ENCODE measurements at regions not wholly inside any gene's neighbourhood (a gene's known extent, or its start where the extent isn't known, plus 50 kb on each side); places are given as distances from the start of the nearest gene placed in this dataset.

DNA sequence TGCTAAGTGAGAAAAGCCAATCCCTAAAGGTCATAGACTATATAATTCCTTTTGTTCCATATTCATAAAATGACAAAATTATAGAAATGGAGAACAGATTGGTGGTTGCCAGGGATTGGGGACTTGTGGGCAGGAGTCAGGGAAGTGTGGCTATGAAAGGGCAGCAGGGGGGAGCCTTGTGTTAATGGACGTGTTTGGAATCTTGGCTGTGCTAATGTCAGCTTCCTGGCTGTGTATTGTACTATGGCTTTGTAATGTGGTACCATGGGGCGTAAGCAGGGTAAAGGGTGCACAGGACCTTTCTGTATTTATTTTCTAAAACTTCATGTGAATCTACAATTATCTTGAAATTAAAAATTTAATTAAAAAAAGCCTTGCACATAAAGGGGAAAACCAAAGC is 248.5 kb downstream of the UQCRFS1 start:
- 43 to 50% methylated on average over 1 of the region's 2 CpGs for WGBS, 2 experiments (ENCODE audit: insufficient coverage in 2 of 2)
- Histone ChIP-seq H3K9me3 (ENCODE audit: control insufficient read depth, low read length) (no peaks in the 10 kb centered on the region), H3K27ac (ENCODE audit: low read depth, low read length, severe bottlenecking) (no peak overlapping the region), H3K36me3 (ENCODE audit: control insufficient read depth, insufficient read depth, low read length) (no peaks in the 10 kb centered on the region), H3K4me3 (ENCODE audit: extremely low read depth, insufficient read depth, low read length, poor library complexity, severe bottlenecking) (no peak overlapping the region), H3K4me1 (ENCODE audit: control insufficient read depth, insufficient read depth, low read length, poor library complexity, severe bottlenecking) (no peaks in the 10 kb centered on the region)

DNA sequence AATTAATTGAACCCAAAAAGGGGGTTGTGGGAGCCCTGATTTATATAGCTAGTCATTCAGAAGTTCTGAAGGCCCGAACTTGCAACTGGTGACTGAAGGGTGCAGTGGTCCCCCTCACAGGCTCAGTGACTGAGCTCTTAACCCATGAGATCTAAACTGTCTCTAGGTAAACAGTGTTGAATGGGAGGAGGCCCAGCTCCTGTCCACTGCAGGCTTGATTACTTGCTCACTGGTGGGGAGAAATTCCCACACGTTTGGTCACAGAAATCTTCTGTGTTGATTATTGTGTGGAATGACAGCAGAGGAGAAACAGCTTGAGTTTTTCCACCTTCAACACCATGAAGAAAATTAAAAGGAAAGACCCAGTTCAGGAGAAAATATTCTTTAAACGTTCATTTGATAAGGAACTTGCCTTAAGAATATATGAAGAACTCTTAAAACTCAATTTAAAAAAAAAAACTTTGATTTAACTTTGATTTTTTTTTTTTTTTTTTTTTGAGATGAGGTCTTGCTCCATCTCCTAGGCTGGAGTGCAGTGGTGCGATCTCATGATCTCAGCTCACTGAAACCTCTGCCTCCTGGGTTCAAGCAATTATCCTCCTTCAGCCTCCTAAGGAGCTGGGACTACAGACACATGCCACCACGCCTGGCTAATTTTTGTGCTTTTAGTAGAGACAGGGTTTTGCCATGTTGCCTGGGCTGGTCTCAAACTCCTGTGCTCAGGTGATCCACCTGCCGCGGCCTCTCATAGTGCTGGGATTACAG is 249.3 kb downstream of the UQCRFS1 start:
- Histone ChIP-seq H3K27ac (ENCODE audit: low read depth, low read length, severe bottlenecking) (no peak overlapping the region), H3K36me3 (ENCODE audit: control insufficient read depth, insufficient read depth, low read length) (no peaks in the 10 kb centered on the region), H3K4me3 (ENCODE audit: extremely low read depth, insufficient read depth, low read length, poor library complexity, severe bottlenecking) (no peak overlapping the region), H3K9me3 (ENCODE audit: control insufficient read depth, low read length) (no peaks in the 10 kb centered on the region), H3K4me1 (ENCODE audit: control insufficient read depth, insufficient read depth, low read length, poor library complexity, severe bottlenecking) (no peaks in the 10 kb centered on the region)
- 92 to 95% methylated on average over 2 of the region's 7 CpGs for WGBS, 2 experiments (ENCODE audit: insufficient coverage in 2 of 2)

DNA sequence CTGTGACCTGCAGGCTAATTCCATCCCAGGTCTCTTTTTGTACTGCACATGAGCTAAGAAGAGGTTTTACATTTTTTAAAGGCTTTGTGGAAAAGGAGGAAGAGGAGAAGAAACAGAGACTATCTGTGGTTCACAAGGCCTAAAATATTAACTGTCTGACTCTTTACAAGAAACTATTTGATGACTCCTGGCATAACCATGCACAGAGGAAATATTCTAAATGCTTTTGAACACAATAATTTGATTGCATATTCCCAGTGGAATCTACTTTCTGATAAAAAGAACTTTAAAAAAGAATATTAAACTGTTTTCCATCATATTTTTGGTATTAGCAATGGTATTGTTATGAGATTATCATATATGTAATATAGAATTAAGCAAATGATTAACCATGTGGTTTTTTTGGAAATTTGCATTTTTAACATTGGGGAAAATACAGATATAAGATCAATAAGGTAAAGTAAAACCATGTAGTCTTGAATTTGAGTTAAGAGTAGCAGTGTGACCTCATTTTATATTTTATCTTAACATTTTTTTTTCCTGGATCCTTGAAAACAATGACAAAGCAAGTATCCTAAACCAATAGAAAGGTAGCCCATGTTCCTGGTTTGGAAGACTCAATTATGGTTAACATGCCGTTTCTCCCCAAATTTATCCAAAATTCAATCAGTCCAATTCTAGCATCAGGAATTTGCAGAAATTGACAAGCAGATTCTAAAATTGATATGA is 251.0 kb downstream of the UQCRFS1 start:
- no peak overlapping the region for H3K27ac ChIP-seq (ENCODE audit: low read depth, low read length, severe bottlenecking)
- no CpG with 5 or more reads among the region's 1 CpG for WGBS, 2 experiments (ENCODE audit: insufficient coverage in 2 of 2)
- H3K4me3 ChIP-seq (ENCODE audit: extremely low read depth, insufficient read depth, low read length, poor library complexity, severe bottlenecking), result no peak overlapping the region
- H3K9me3 ChIP-seq (ENCODE audit: control insufficient read depth, low read length), result no peaks in the 10 kb centered on the region
- H3K36me3 ChIP-seq (ENCODE audit: control insufficient read depth, insufficient read depth, low read length), result no peaks in the 10 kb centered on the region
- H3K4me1 ChIP-seq (ENCODE audit: control insufficient read depth, insufficient read depth, low read length, poor library complexity, severe bottlenecking), result no peaks in the 10 kb centered on the region

DNA sequence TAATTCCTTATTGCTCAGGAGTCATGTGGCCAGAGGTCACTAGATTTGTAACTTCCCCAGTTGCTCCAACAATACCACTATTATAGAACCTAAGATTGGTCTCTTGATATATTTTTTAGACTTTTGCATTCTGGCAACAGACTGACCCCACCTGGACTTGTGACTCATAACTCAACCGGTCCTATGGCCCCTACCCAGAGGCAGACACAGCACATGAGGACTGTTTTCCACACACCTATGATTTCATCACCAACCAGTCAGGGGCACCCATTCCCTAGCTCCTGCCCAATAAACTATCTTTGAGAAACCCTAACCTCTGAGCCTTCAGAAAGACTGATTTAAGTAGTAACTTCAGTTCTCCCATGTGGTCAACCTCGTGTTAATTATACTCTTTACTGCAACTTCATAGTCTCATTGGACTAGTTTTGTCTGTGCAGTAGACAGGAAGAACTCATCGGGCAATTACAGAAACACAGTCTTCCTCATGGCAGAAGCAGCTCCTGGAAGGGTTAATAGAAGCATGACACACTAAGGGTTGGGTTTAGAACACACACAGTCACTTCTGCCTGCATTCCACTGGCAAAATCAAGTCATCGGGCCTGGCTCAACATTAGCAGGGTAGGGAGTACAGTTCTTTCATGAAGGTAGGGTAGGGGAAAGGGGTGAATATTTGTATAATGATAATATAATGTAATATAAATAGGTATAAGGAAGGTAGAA is 251.8 kb downstream of the UQCRFS1 start:
- no peaks in the 10 kb centered on the region for H3K9me3 ChIP-seq (ENCODE audit: control insufficient read depth, low read length)
- WGBS, 2 experiments (ENCODE audit: insufficient coverage in 2 of 2), result 75 to 100% methylated on average over 2 of the region's 4 CpGs
- no peaks in the 10 kb centered on the region for H3K4me1 ChIP-seq (ENCODE audit: control insufficient read depth, insufficient read depth, low read length, poor library complexity, severe bottlenecking)
- H3K36me3 ChIP-seq (ENCODE audit: control insufficient read depth, insufficient read depth, low read length), result no peaks in the 10 kb centered on the region
- H3K27ac ChIP-seq (ENCODE audit: low read depth, low read length, severe bottlenecking), result no peak overlapping the region
- no peak overlapping the region for H3K4me3 ChIP-seq (ENCODE audit: extremely low read depth, insufficient read depth, low read length, poor library complexity, severe bottlenecking)

DNA sequence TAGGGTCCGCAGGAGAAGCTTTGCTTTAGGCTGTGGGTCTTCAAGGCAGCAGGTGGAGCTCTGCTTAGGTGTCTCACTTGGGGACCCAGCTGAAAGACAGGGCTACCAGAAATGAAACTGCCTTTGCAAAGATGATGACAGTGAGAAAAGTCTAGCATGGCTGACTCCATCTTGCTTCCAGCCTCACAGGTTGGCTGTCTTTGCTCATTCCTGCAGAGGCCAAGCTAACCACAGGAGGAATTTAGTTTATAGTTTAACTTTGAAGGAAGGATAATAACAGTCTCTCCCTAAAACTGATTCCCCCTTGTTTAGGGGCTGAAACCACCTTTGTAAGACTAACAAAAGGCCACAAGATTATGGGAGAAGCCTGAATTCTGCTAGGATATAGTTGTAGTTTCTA is 252.4 kb downstream of the UQCRFS1 start:
- Histone ChIP-seq H3K4me3 (ENCODE audit: extremely low read depth, insufficient read depth, low read length, poor library complexity, severe bottlenecking) (no peak overlapping the region), H3K9me3 (ENCODE audit: control insufficient read depth, low read length) (no peaks in the 10 kb centered on the region), H3K36me3 (ENCODE audit: control insufficient read depth, insufficient read depth, low read length) (no peaks in the 10 kb centered on the region), H3K4me1 (ENCODE audit: control insufficient read depth, insufficient read depth, low read length, poor library complexity, severe bottlenecking) (no peaks in the 10 kb centered on the region), H3K27ac (ENCODE audit: low read depth, low read length, severe bottlenecking) (no peak overlapping the region)
- WGBS, 2 experiments (ENCODE audit: insufficient coverage in 2 of 2), result no CpG with 5 or more reads among the region's 1 CpG

DNA sequence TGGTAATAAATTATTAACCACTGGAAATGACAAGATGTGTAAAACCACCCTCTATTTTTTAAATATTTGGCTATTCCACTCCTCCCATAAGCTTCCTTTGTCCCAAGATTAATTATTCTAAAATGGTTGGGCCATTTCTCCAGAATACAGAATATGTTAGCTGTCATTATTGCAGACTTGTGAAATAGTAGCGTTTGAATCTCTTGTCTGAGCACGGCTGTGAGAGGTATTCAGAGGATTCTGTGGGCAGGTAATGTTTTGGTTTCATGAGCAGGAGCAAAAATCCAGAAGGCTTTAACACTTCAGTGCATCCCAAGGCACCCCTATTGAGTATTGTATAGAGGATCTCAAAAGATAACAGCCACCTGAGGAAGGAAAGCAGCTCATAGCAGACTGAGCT is 256.0 kb downstream of the UQCRFS1 start:
- H3K9me3 ChIP-seq (ENCODE audit: control insufficient read depth, low read length), result no peaks in the 10 kb centered on the region
- no peak overlapping the region for H3K27ac ChIP-seq (ENCODE audit: low read depth, low read length, severe bottlenecking)
- 94% methylated on average over 2 of the region's 2 CpGs for WGBS, 2 experiments (ENCODE audit: insufficient coverage in 2 of 2)
- H3K4me3 ChIP-seq (ENCODE audit: extremely low read depth, insufficient read depth, low read length, poor library complexity, severe bottlenecking), result no peak overlapping the region
- no peaks in the 10 kb centered on the region for H3K36me3 ChIP-seq (ENCODE audit: control insufficient read depth, insufficient read depth, low read length)
- H3K4me1 ChIP-seq (ENCODE audit: control insufficient read depth, insufficient read depth, low read length, poor library complexity, severe bottlenecking), result no peaks in the 10 kb centered on the region

DNA sequence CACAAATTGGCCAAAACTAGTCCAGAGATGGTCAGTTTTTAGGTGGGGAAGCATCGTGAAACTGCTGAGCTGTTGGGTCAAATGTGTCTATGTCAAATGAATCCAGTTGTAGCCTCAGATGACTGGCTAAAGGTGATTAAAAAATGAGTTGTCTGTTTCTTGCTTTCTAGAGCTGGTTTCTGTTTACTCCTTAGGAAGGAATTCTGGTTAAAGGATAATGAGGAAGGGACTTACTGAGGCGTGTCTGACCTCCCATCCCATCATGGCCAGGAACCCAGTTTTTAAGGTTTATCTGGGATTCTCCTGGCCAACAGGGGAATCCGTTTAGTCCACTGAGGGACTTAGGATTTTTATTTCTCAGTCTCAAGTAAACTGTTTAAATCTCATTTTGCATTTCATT is 256.5 kb downstream of the UQCRFS1 start:
- 71 to 92% methylated on average over 1 to 2 of the region's 3 CpGs for WGBS, 2 experiments (ENCODE audit: insufficient coverage in 2 of 2)
- Histone ChIP-seq H3K4me1 (ENCODE audit: control insufficient read depth, insufficient read depth, low read length, poor library complexity, severe bottlenecking) (no peaks in the 10 kb centered on the region), H3K27ac (ENCODE audit: low read depth, low read length, severe bottlenecking) (no peak overlapping the region), H3K4me3 (ENCODE audit: extremely low read depth, insufficient read depth, low read length, poor library complexity, severe bottlenecking) (no peak overlapping the region), H3K36me3 (ENCODE audit: control insufficient read depth, insufficient read depth, low read length) (no peaks in the 10 kb centered on the region), H3K9me3 (ENCODE audit: control insufficient read depth, low read length) (no peaks in the 10 kb centered on the region)

DNA sequence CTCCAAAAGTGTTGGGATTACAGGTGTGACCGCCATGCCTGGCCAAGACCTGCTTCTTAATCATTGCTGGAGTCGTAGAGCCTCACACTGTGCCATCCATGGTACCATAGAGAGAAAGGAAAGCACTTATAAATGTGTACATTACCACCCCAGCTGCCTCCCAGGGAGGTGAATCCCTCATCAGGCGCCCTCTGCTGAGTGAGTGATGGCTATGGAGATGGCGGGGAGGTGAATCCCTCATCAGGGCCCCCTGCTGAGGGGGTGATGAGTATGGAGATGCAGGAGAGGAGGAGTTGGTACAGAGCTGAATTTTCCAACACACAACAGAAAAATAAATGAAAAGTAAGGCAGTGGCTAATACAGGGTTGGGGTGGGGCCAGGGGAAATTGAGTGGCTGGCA is 263.4 kb downstream of the UQCRFS1 start:
- Histone ChIP-seq H3K27ac (ENCODE audit: low read depth, low read length, severe bottlenecking) (no peak overlapping the region), H3K4me1 (ENCODE audit: control insufficient read depth, insufficient read depth, low read length, poor library complexity, severe bottlenecking) (no peaks in the 10 kb centered on the region), H3K9me3 (ENCODE audit: control insufficient read depth, low read length) (no peaks in the 10 kb centered on the region), H3K4me3 (ENCODE audit: extremely low read depth, insufficient read depth, low read length, poor library complexity, severe bottlenecking) (no peak overlapping the region), H3K36me3 (ENCODE audit: control insufficient read depth, insufficient read depth, low read length) (no peaks in the 10 kb centered on the region)
- WGBS, 2 experiments (ENCODE audit: insufficient coverage in 2 of 2), result 79 to 100% methylated on average over 1 to 2 of the region's 4 CpGs

DNA sequence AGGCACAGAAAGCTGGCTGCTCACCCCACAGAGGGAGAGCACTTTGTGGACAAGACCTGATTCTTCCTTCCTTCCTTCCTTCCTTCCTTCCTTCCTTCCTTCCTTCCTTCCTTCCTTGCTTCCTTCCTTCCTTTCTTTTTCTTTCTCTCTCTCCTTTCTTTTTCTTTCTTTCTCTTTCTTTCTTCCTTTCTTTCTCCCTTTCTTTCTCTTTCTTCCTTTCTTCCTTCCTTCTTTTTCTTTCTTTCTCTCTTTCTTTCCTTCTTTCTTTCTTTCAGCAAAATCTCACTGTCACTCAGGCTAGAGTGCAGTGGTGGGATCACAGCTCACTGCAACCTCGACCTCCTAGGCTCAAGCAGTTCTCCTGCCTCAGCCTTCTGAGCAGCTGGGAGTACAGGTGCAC is 263.9 kb downstream of the UQCRFS1 start:
- no peaks in the 10 kb centered on the region for H3K9me3 ChIP-seq (ENCODE audit: control insufficient read depth, low read length)
- no peak overlapping the region for H3K27ac ChIP-seq (ENCODE audit: low read depth, low read length, severe bottlenecking)
- H3K4me1 ChIP-seq (ENCODE audit: control insufficient read depth, insufficient read depth, low read length, poor library complexity, severe bottlenecking), result no peaks in the 10 kb centered on the region
- H3K4me3 ChIP-seq (ENCODE audit: extremely low read depth, insufficient read depth, low read length, poor library complexity, severe bottlenecking), result no peak overlapping the region
- no peaks in the 10 kb centered on the region for H3K36me3 ChIP-seq (ENCODE audit: control insufficient read depth, insufficient read depth, low read length)
- no CpG with 5 or more reads among the region's 1 CpG for WGBS, 2 experiments (ENCODE audit: insufficient coverage in 2 of 2)

DNA sequence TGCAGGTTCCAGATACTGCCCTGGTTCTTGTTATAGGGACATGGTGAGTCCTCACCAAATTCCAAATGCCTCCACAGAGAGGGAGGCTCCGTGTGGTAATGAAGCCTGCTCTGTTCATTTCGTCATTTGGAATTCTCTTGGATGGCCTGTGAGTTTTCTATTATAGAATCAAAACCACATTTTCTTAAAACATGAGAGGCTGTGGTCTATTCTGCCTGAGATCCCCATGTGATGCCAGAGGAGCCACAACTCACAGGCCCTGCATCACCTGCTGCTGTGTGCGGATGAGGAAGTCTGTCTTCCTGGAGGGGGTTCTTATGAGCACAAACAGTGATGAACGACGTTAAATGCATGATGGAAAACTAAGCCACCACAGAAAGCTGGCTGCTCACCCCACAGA is 264.4 kb downstream of the UQCRFS1 start:
- no peaks in the 10 kb centered on the region for H3K9me3 ChIP-seq (ENCODE audit: control insufficient read depth, low read length)
- H3K4me1 ChIP-seq (ENCODE audit: control insufficient read depth, insufficient read depth, low read length, poor library complexity, severe bottlenecking), result no peaks in the 10 kb centered on the region
- H3K36me3 ChIP-seq (ENCODE audit: control insufficient read depth, insufficient read depth, low read length), result no peaks in the 10 kb centered on the region
- no peak overlapping the region for H3K4me3 ChIP-seq (ENCODE audit: extremely low read depth, insufficient read depth, low read length, poor library complexity, severe bottlenecking)
- WGBS, 2 experiments (ENCODE audit: insufficient coverage in 2 of 2), result 75 to 78% methylated on average over 2 to 3 of the region's 5 CpGs
- no peak overlapping the region for H3K27ac ChIP-seq (ENCODE audit: low read depth, low read length, severe bottlenecking)

Measured in mesodermal cell (in vitro differentiated cells).